HCEC 1CT (cell line): ENCODE measurements at regions not wholly inside any gene's neighbourhood (a gene's known extent, or its start where the extent isn't known, plus 50 kb on each side); places are given as distances from the start of the nearest gene placed in this dataset.

ENCODE experiments used
- DNase-seq: peaks from one replicate; pipeline ENCODE4 v3.0.0-alpha.2; 2017

DNA sequence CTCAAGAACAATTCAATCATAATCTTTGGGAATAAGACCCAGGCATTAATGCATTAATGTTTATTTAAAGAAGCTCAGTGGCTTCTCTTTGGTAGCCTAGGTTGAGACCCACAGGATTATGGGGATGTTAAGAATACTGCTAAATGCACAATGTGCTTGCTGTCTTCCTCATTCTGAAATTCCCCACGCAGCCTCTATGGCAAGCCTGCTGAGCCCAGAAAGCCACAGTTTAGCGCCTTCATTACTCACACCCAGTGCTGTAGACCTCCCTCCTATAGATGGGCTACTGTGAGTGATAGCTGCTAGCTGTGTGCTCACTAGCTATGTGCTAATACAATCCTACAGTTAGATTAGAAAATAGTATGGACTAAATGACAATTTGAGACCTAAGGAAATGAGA lies 90.6 kb downstream of the TNFSF13B start:
- DNase-seq: no peak

DNA sequence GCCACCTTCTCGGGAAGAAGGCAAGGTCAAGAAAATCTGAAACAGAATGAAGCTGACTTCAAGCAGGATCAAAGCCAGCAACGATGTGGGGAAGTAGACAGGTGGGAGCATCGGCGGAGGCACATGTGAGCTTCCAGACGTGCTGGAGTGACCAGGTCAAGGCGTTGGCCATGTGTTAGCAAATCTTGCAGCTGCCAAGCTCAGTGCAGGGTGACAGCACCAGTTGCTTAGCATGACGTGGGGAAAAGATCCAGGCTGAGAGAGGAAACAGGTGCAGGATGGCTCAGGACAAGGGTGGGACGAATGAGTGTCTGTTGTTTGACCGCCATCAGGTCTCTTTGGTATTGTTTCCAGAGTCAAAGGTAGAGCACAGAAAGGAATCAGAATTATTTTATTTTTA lies 92.3 kb downstream of the TNFSF13B start:
- no peak for DNase-seq

GRCh38 chr13:108363666-108364065 lies 94.1 kb downstream of the TNFSF13B start:
- DNase-seq: no peak

GRCh38 chr13:108365255-108365654 lies 95.7 kb downstream of the TNFSF13B start:
- DNase-seq: no peak

- no peak for DNase-seq
Observed at GRCh38 chr13:108368250-108368905, 98.9 kb downstream of the TNFSF13B start.

DNA sequence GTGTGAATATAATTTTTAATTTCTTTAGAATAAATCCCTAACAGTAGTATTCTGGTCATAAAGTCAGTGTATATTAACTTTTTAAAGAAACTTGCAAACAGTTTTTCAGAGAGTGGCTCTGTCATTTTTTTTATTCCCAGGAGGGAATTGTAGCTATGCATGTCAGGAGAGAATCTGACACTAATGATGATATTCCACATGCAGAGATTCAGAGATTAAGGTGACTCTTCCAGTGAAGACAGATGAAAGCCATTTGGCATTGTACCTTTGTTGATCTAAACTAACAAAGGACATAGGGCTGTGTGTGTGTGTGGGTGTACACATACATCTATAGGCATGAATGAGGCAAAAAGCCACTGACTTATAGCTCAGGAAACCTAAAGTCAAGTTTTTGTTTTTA lies 99.9 kb downstream of the TNFSF13B start:
- no peak for DNase-seq

- no peak for DNase-seq
Observed at GRCh38 chr13:108375034-108375433, 105.5 kb downstream of the TNFSF13B start.

GRCh38 chr13:108375772-108376171 lies 106.3 kb downstream of the TNFSF13B start:
- no peak for DNase-seq

GRCh38 chr13:108376308-108376707 lies 106.8 kb downstream of the TNFSF13B start:
- no peak for DNase-seq

DNA sequence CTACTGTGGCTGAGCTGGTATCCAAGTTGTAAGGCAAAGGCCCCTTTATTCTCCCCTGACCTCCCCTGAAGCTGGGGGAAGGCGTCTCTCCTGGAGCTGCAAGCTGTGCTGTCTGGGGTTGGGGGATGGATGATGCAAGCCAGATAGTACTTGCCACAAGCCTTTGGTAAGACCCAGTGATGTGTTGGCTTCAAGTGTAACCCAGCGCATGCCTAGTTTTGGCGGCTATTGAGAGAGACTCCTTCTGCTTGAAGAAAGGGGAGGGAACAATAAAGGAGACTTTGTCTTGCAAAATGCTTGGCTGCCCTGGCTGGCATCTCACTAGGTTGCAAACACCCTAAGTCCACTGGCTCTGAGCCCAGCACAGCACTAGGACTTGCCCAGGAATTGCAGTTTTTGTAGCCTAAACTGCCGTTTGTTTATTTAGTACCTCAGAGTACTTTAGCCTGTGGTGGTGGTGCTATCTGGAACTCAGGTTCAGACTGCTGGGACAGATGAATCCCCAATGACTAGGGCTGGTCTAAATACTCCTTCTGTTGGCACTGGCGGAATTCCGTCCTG lies 108.2 kb downstream of the TNFSF13B start:
- DNase-seq: no peak

- no peak for DNase-seq
Observed at GRCh38 chr13:108383667-108384066, 114.1 kb downstream of the TNFSF13B start.

GRCh38 chr13:108387156-108387555 lies 117.6 kb downstream of the TNFSF13B start:
- no peak for DNase-seq

GRCh38 chr13:108402850-108403249 lies 133.3 kb downstream of the TNFSF13B start:
- DNase-seq: no peak

DNA sequence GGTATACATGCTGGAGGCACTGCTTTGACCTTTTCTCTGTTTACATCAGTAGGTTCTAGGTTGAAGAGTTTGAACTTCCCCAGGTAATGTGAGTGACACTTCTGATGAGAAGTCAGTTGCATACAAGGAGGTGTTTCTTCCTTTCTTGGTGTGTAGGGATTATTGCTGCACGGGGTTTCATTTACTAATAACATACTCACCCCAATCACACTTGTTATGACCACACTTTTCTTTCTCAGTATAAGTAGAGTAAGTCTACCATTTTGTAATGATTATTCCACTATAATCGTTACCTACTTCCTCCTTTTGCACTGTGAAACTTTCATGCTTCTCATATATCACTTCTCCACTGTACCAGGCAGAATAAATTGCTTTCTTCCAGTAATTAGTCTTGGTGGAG lies 138.0 kb downstream of the TNFSF13B start:
- no peak for DNase-seq

DNA sequence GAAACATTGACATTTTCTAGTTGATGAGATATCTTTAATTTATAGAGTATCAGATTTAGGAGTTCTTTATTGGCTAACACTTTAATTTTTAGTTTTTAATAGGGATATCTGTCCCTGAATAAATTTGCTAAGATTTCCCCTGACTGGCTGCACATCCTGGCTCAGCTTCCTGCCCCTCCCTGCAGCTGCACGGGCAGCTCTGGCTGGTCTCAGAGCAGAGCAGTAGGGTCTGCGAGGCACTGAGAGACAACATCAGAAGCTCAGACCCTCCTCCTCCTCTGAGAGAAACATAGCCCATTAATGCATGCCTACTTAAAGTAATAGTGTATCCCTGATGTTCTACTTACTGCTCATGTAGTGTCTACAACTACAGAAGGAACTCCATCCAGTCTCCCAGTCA lies 139.2 kb downstream of the TNFSF13B start:
- DNase-seq: no peak

GRCh38 chr13:108409730-108410129 lies 140.2 kb downstream of the TNFSF13B start:
- DNase-seq: no peak

DNA sequence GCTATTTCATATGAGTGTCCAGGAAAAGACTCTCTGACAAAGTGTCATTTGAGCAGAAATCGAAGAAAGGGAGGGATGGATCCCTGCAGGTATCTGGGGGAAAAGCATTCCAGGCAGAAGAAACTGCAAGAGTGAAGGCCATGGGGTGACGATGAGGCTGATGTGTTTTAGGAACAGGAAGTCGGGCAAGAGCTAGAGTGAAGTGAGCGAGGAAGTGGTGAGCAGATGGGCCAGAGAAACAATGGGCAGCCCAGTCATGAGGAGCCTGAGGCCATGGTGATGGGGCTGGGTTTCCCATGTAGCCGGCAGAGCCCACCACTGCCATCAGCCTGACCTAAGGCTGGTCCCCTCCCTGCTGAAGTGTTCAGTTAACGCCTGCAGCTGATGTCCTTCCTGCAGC lies 150.2 kb downstream of the TNFSF13B start:
- DNase-seq: no peak

GRCh38 chr13:108425056-108425455 lies 155.5 kb downstream of the TNFSF13B start:
- no peak for DNase-seq

GRCh38 chr13:108426893-108427292 lies 157.4 kb downstream of the TNFSF13B start:
- DNase-seq: no peak

- no peak for DNase-seq
Observed at GRCh38 chr13:108427355-108427754, 157.8 kb downstream of the TNFSF13B start.

DNA sequence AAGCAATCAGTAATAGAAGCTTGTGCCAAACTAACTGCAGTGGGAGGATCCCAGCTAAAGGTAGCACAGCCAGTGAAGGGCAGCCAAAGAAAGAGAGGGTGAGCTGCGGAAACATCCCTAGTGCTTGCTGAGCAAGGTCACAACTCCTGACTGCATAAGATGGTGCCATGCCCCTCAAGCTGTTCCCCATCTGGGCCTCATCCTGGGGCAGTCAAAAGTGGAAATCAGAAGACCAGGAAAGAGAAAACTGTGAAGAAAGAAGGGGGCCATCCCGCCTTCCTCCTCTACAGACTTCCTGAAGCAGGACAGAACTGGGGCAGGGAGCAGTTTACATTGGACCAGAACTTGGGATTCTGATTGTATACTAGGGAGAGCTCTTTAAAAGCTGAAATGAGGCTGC lies 159.2 kb downstream of the TNFSF13B start:
- no peak for DNase-seq

GRCh38 chr13:108433976-108434755 lies 164.6 kb downstream of the TNFSF13B start:
- no peak for DNase-seq

DNA sequence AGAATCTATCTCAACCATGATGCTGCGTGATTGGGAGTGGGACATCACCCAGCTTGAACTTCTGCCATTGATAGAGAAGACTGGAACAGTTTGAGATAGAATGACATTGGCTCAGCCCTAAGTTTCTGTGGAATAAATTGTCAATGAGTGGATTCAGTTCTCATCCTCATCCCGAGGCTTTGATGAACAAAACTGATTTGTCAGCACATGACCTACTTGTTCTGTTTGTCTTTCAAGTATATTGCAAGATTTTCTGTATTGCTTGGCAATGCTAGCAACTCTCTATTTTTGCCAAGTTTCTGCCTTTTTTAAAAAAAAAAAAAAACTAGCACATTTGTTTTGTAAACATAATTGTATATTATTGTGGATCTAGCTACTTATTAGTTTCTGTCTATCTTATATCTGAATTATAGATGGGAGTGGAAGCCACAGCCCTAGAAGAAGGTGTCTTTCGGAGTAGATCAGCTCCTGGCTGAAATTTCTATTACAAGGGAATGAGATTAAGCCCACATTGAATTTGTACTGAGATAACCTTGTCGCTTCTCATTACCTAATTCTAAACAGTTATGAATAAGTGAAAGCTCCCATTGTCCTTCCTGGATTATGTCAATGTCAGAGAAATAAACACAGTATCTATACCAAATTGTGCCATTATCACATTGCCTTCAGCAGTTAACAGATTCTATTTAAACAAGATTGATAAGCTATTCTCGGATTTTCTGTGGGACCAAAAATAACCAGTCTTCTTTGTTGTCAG lies 166.1 kb downstream of the TNFSF13B start:
- DNase-seq: no peak

GRCh38 chr13:108437496-108437895 lies 168.0 kb downstream of the TNFSF13B start:
- no peak for DNase-seq
